ENCODE measurements at regions not wholly inside any gene's neighbourhood (a gene's known extent, or its start where the extent isn't known, plus 50 kb on each side); places are given as distances from the start of the nearest gene placed in this dataset.
A peak's percentile ranks its signal among the peaks of the same experiment; 100 is the strongest.

GRCh38 chr10:80870282-80870681 is 332.6 kb downstream of the SH2D4B start:
- no peak for DNase-seq

- no peak for DNase-seq
Observed at GRCh38 chr10:80871083-80871482, 333.4 kb downstream of the SH2D4B start.

- no peak for DNase-seq
Observed at GRCh38 chr10:80878330-80878729, 340.6 kb downstream of the SH2D4B start.

- no peak for DNase-seq
Observed at GRCh38 chr10:80890146-80890545, 352.4 kb downstream of the SH2D4B start.

GRCh38 chr10:80893256-80893655 is 355.6 kb downstream of the SH2D4B start:
- no peak for DNase-seq

GRCh38 chr10:80894311-80894791 is 356.6 kb downstream of the SH2D4B start:
- DNase-seq, result no peak

- no peak for DNase-seq
Observed at GRCh38 chr10:80894797-80895467, 357.2 kb downstream of the SH2D4B start.

- no peak for DNase-seq
Observed at GRCh38 chr10:80896076-80896475, 358.4 kb downstream of the SH2D4B start.

- DNase-seq, result no peak
Observed at GRCh38 chr10:80896959-80897358, 359.3 kb downstream of the SH2D4B start.

- no peak for DNase-seq
Observed at GRCh38 chr10:80900661-80901060, 363.0 kb downstream of the SH2D4B start.

- no peak for DNase-seq
Observed at GRCh38 chr10:80908611-80909010, 370.9 kb downstream of the SH2D4B start.

- no peak for DNase-seq
Observed at GRCh38 chr10:80909254-80909653, 371.6 kb downstream of the SH2D4B start.

GRCh38 chr10:80917636-80918035 is 379.9 kb downstream of the SH2D4B start:
- no peak for DNase-seq

- DNase-seq, result no peak
Observed at GRCh38 chr10:80921032-80921431, 383.3 kb downstream of the SH2D4B start.

- peak; percentile 30 for DNase-seq
Observed at GRCh38 chr10:80924063-80924952, 386.6 kb downstream of the SH2D4B start.

GRCh38 chr10:80927419-80928078 is 389.8 kb downstream of the SH2D4B start:
- no peak for DNase-seq

- DNase-seq, result peak; percentile 10
Observed at GRCh38 chr10:80938903-80939302, 401.2 kb downstream of the SH2D4B start.

- peak; percentile 7 for DNase-seq
Observed at GRCh38 chr10:80945264-80945880, 407.7 kb downstream of the SH2D4B start.

- DNase-seq, result no peak
Observed at GRCh38 chr10:80946073-80946472, 408.4 kb downstream of the SH2D4B start.

- DNase-seq, result no peak
Observed at GRCh38 chr10:80946957-80947726, 409.4 kb downstream of the SH2D4B start.

- DNase-seq, result no peak
Observed at GRCh38 chr10:80949785-80950184, 412.1 kb downstream of the SH2D4B start.

- DNase-seq, result no peak
Observed at GRCh38 chr10:80952436-80952835, 414.7 kb downstream of the SH2D4B start.

All from inflammatory macrophage treated with lipopolysaccharide for 4 hours (primary cell).